ENCODE measurements at regions not wholly inside any gene's neighbourhood (a gene's known extent, or its start where the extent isn't known, plus 50 kb on each side); places are given as distances from the start of the nearest gene placed in this dataset.

DNA sequence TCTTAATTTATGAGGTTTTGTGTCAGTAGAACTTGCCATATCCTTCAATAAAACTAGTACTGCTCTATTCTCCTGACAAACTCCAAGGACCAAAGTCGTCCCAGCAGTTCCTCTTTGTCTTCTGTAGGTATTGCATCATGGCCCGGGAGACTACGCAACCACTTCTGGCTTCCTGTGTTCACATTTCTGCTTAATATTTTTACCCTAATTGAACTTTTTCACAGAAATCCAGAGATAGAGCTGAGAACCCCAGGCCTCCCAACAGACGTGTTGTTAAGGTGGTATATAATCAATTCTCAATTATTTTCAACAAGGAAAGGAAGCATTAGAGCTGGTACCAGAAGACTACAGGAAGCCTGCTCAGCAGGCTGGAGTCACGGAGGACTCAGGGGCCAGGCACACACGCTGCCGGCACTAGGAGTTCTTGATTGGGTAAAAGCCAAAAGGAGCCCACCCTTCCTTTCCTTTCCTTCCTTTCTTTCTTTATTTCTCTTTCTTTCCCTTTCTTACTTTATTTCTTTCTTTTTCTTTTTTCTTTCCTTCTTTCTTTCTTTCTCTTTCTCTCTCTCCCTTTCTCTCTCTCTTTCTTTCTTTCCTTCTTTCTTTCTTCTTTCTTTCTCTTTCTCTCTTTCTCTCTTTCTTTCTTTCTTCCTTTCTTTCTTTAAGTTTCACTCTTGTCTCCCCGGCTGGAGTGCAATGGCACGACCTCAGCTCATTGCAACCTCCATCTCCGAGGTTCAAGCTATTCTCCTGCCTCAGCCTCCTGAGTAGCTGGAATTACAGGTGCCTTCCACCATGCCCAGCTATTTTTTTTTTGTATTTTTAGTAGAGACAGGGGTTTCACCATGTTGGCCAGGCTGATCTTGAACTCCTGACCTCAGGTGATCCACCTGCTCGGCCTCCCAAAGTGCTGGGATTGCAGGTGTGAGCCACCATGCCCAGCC lies 173.7 kb downstream of the ZBTB18 start:
- TF ChIP-seq EZH2 (IDR thresholded peaks at IDR 0.05) (no peak), POLR2AphosphoS5 (IDR thresholded peaks at IDR 0.05; ENCODE audit: borderline replicate concordance, low read depth, low read length) (no peak)

All from SK-N-MC (cell line).